ENCODE measurements at regions not wholly inside any gene's neighbourhood (a gene's known extent, or its start where the extent isn't known, plus 50 kb on each side); places are given as distances from the start of the nearest gene placed in this dataset.

DNA sequence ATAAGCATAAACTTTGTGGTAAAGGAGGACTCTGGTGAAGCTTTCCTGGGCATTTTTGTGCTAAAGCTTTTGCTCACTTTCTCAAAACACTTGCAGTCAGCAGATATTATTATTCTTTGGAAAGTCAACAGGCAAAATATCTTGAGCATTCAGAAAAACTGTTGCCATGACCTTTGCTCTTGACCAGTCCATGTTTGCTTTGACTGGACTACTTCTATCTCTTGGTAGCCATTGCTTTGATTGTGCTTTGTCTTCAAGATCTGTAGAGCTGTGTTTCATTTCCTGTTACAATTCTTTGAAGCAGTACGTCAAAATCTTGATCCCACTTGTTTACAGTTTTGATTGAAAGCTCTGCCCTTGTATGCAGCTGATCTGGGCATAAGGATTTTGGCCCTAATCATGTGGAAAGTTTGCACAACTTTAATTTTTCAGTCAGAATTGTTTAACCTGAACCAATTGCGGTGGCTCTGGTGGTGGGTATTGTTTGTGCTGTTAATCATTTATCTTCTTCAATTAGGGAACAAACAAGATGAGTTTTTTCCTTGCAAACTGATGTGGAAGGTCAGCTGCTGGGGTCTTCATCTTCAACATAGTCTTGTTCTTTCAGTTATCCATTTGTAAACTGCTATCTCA is 121.5 kb upstream of the NUDT6 start:
- Histone ChIP-seq H3K4me1 (replicated peaks in 1 of 2) (no peaks in the 10 kb centered on the region), H3K9me3 (replicated peaks in 1 of 3) (peaks cover 0 to 18% (median 6%) of the 10 kb centered on the region in 3 donors), H3K4me3 (no peak overlapping the region), H3K27me3 (no peaks in the 10 kb centered on the region), H3K36me3 (replicated peaks in 1 of 2) (no peaks in the 10 kb centered on the region), H3K27ac (no peak overlapping the region)
- WGBS, 4 donors: 42 to 64% (median 48%) methylated on average over 2 of the region's 2 CpGs
- TF ChIP-seq POLR2A (IDR thresholded peaks at IDR 0.05): no peak
- TF ChIP-seq, protein P1, sequence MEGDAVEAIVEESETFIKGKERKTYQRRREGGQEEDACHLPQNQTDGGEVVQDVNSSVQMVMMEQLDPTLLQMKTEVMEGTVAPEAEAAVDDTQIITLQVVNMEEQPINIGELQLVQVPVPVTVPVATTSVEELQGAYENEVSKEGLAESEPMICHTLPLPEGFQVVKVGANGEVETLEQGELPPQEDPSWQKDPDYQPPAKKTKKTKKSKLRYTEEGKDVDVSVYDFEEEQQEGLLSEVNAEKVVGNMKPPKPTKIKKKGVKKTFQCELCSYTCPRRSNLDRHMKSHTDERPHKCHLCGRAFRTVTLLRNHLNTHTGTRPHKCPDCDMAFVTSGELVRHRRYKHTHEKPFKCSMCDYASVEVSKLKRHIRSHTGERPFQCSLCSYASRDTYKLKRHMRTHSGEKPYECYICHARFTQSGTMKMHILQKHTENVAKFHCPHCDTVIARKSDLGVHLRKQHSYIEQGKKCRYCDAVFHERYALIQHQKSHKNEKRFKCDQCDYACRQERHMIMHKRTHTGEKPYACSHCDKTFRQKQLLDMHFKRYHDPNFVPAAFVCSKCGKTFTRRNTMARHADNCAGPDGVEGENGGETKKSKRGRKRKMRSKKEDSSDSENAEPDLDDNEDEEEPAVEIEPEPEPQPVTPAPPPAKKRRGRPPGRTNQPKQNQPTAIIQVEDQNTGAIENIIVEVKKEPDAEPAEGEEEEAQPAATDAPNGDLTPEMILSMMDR (IDR thresholded peaks at IDR 0.05): no peak
- intact Hi-C loops (cut with DNase I): no loop called here
- no peak for DNase-seq

DNA sequence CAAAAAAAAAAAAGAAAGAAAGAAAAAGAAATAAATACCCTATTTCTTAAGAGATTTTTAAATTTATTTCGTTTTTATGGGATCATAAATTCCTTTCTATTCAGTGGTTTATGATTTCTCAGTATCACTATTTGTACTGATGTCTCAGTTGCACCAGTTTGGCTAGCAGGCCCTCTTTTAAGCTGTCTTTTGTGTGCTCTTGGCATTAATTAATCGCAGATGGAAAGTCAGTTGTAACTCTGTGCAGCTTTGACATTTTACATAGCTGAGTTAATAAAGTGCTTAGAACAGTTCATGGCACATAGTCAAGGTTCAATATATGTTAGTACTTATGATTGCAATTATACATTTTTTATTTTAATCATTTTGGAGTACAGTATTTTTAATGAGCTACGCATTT is 123.7 kb upstream of the NUDT6 start:
- WGBS, 4 donors: 94 to 97% (median 95%) methylated on average over 3 of the region's 3 CpGs
- Histone ChIP-seq H3K27me3 (no peaks in the 10 kb centered on the region), H3K4me1 (replicated peaks in 1 of 2) (no peaks in the 10 kb centered on the region), H3K27ac (no peak overlapping the region), H3K36me3 (replicated peaks in 1 of 2) (no peaks in the 10 kb centered on the region), H3K4me3 (no peak overlapping the region), H3K9me3 (replicated peaks in 1 of 3) (peaks cover 0 to 24% (median 6%) of the 10 kb centered on the region in 3 donors)
- intact Hi-C loops (cut with DNase I): no loop called here
- DNase-seq: no peak
- TF ChIP-seq, protein P1 (IDR thresholded peaks at IDR 0.05): no peak
- no peak for TF ChIP-seq POLR2A (IDR thresholded peaks at IDR 0.05)

DNA sequence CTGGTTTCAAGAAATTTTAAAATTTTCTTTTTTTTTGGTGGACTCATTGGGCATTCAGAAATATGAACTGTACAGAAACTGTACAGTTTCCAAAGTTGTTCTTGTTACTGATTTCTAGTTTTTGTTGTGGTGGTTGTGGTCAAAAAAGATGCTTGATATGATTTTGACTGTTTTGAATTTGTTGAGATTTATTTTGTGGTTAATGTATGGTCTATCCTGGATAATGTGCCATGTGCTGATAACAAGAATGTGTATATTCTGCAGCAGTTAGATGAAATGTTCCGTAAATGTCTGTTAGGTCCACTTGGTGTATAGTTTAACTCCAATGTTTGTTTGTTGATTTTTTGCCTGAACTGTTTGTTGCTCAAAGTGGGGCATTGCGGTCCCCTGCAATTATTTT is 127.6 kb upstream of the NUDT6 start:
- no peak for DNase-seq
- TF ChIP-seq, protein P1 (IDR thresholded peaks at IDR 0.05): no peak
- TF ChIP-seq POLR2A (IDR thresholded peaks at IDR 0.05): no peak
- no peaks in the 10 kb centered on the region for H3K36me3 ChIP-seq (replicated peaks in 1 of 2)
- no peaks in the 10 kb centered on the region for H3K27me3 ChIP-seq
- no peak overlapping the region for H3K4me3 ChIP-seq
- no peaks in the 10 kb centered on the region for H3K4me1 ChIP-seq (replicated peaks in 1 of 2)
- H3K9me3 ChIP-seq (replicated peaks in 1 of 3): peaks cover 0 to 11% (median 6%) of the 10 kb centered on the region in 3 donors
- 94 to 100% (median 98%) methylated on average over 2 of the region's 2 CpGs for WGBS, 4 donors
- intact Hi-C loops (cut with DNase I): no loop called here
- H3K27ac ChIP-seq: no peak overlapping the region

DNA sequence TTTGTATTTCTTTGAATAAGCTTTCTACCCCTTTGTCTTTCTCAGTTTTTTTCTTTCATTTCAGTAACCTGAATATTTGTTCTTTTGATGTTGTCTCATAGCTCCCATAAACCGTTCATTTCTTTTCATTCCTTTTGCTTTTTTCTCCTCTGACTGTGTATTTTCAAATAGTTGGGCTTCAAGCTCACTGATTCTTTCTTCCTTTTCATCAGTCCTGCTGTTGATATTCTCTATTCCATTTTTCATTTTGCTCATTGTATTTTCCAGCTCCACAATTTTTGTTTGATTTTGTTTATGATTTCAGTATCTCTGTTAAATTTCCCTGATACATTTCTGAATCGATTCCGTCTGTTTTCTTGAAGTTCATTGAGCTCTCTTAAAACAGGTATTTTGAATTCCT is 129.6 kb upstream of the NUDT6 start:
- peaks cover 0 to 11% (median 9%) of the 10 kb centered on the region in 3 donors for H3K9me3 ChIP-seq (replicated peaks in 1 of 3)
- DNase-seq: no peak
- H3K36me3 ChIP-seq (replicated peaks in 1 of 2): no peaks in the 10 kb centered on the region
- intact Hi-C loops (cut with DNase I): no loop called here
- no peak overlapping the region for H3K27ac ChIP-seq
- H3K27me3 ChIP-seq: no peaks in the 10 kb centered on the region
- TF ChIP-seq, protein P1 (IDR thresholded peaks at IDR 0.05): no peak
- TF ChIP-seq POLR2A (IDR thresholded peaks at IDR 0.05): no peak
- no peak overlapping the region for H3K4me3 ChIP-seq
- 95 to 99% (median 98%) methylated on average over 3 of the region's 3 CpGs for WGBS, 4 donors
- H3K4me1 ChIP-seq (replicated peaks in 1 of 2): no peaks in the 10 kb centered on the region

Data from adrenal gland (tissue), 9 donors.